GM12878 (cell line): ENCODE measurements at regions not wholly inside any gene's neighbourhood (a gene's known extent, or its start where the extent isn't known, plus 50 kb on each side); places are given as distances from the start of the nearest gene placed in this dataset.

ENCODE experiments used
- ATAC-seq: fragments of 200-7000 bp; cut with Tn5 transposase; 3 replicates; pipeline ENCODE4 v1.9.1; 2020; ENCODE audit warnings: mild to moderate bottlenecking, moderate library complexity
- BruUV-seq: library from RNA; stranded (reverse); fragments of 400-500 nt; replicated peaks from 2 replicates; lab custom pipeline; 2021; lab: Mats Ljungman, UMichigan
- CTCF ChIA-PET: fragments of 300-600 bp; sonication (Branson Sonifier 250); formaldehyde crosslinking; extraction: SDS; loops from one replicate; lab custom pipeline; 2021; ENCODE audit warnings: inconsistent platforms; lab: Yijun Ruan, JAX
- POLR2A ChIA-PET: fragments of 350-600 bp; formaldehyde crosslinking; extraction: SDS; loops from one replicate; lab custom pipeline; 2021; ENCODE audit warnings: inconsistent platforms; lab: Charles Lee
- RAD21 ChIA-PET: fragments of 300-600 bp; sonication (Branson Sonifier 250); formaldehyde crosslinking; loops from one replicate; lab custom pipeline; 2023; ENCODE audit warnings: antibody characterized with exemption; ENCODE audit not compliant: unreplicated experiment; lab: Charles Lee
- SMC1A ChIA-PET: fragments of 300-600 bp; sonication (Branson Sonifier 250); formaldehyde crosslinking; loops from one replicate; lab custom pipeline; 2023; ENCODE audit not compliant: unreplicated experiment, uncharacterized antibody; lab: Charles Lee
- DNase-seq: peaks from one replicate; pipeline ENCODE4 v3.0.0-alpha.2; 2011; ENCODE audit warnings: low read depth, low spot score
- FAIRE-seq: peaks from 3 replicates; lab custom pipeline; 2011; peaks lifted over from hg19 to GRCh38; lab: Jason Lieb, UNC
- H2AFZ ChIP-seq: 2 replicates; pipeline ENCODE4 v1.6.0; 2011; ENCODE audit warnings: low read depth, low read length, control low read depth; ENCODE audit not compliant: control insufficient read depth
- H3K27ac ChIP-seq: 2 replicates; pipeline ENCODE4 v1.5.1; 2011; ENCODE audit warnings: control low read depth; ENCODE audit not compliant: control insufficient read depth, insufficient read depth
- H3K27me3 ChIP-seq, 2 experiments: replicated peaks in 1 of 2; 2 replicates each; pipeline versions ENCODE4 v1.6.0 to v1.6.1; 2011; ENCODE audit warnings: low read length in 1 of 2; ENCODE audit not compliant: control insufficient read depth in 2 of 2, insufficient read depth in 2 of 2
- H3K36me3 ChIP-seq, 2 experiments: 2 replicates each; pipeline ENCODE4 v1.5.1; 2011; ENCODE audit warnings: low read length in 1 of 2; ENCODE audit not compliant: control insufficient read depth in 2 of 2, insufficient read depth in 2 of 2
- H3K4me1 ChIP-seq: 2 replicates; pipeline ENCODE4 v1.6.1; 2011; ENCODE audit warnings: mild to moderate bottlenecking, low read length, moderate library complexity, mixed read lengths; ENCODE audit not compliant: control insufficient read depth, insufficient read depth
- H3K4me2 ChIP-seq: 2 replicates; pipeline ENCODE4 v1.6.0; 2011; ENCODE audit warnings: control low read depth; ENCODE audit not compliant: control insufficient read depth, insufficient read depth
- H3K4me3 ChIP-seq: fragments of 200-600 bp; sonication (generic); 2 replicates; pipeline ENCODE4 v1.5.1; 2016
- H3K79me2 ChIP-seq: 2 replicates; pipeline ENCODE4 v1.6.0; 2011; ENCODE audit warnings: low read length; ENCODE audit not compliant: control insufficient read depth, insufficient read depth
- H3K9ac ChIP-seq: 2 replicates; pipeline ENCODE4 v1.8.0; 2011; ENCODE audit warnings: low read length, control low read depth, mixed read lengths; ENCODE audit not compliant: control insufficient read depth, insufficient read depth
- H3K9me3 ChIP-seq: replicated peaks from 3 replicates; pipeline ENCODE4 v1.5.1; 2011; ENCODE audit warnings: mild to moderate bottlenecking, low read length; ENCODE audit not compliant: control insufficient read depth, insufficient read depth
- H4K20me1 ChIP-seq: 2 replicates; pipeline ENCODE4 v1.6.0; 2011; ENCODE audit not compliant: control insufficient read depth, insufficient read depth
- BACH1 ChIP-seq: fragments of 450-650 bp; IDR thresholded peaks from 2 replicates; pipeline ENCODE4 v1.6.1; 2017; ENCODE audit warnings: mild to moderate bottlenecking, borderline replicate concordance
- EP300 ChIP-seq, 2 experiments: fragments of 150-350 bp in 1 of 2; IDR thresholded peaks; 2 replicates each; pipeline ENCODE4 v1.6.1; 2011 to 2012; ENCODE audit warnings: low read depth in 2 of 2, low read length in 2 of 2, borderline replicate concordance in 1 of 2, improper control_type of control experiment in 1 of 2, inconsistent platforms in 1 of 2; ENCODE audit not compliant: control insufficient read depth in 1 of 2
- HDAC2 ChIP-seq: fragments of 200-600 bp; sonication (generic); IDR thresholded peaks from 2 replicates; pipeline ENCODE4 v1.6.1; 2017
- SUZ12 ChIP-seq: fragments of 200-600 bp; sonication (generic); IDR thresholded peaks from one replicate; pipeline ENCODE4 v1.6.1; 2018; ENCODE audit warnings: antibody characterized with exemption, mild to moderate bottlenecking; ENCODE audit not compliant: unreplicated experiment
- ZNF217 ChIP-seq: fragments of 450-650 bp; IDR thresholded peaks from 2 replicates; pipeline ENCODE4 v1.6.1; 2017; ENCODE audit warnings: antibody characterized with exemption, mild to moderate bottlenecking
- ZNF24 ChIP-seq: fragments of 450-650 bp; IDR thresholded peaks from 2 replicates; pipeline ENCODE4 v1.6.1; 2017; ENCODE audit warnings: antibody characterized with exemption, mild to moderate bottlenecking
- ZNF384 ChIP-seq: IDR thresholded peaks from 2 replicates; pipeline ENCODE4 v1.6.1; 2012; ENCODE audit warnings: low read depth, mild to moderate bottlenecking, low read length, improper control_type of control experiment, borderline replicate concordance
- WGBS: methylation state at CpG from one replicate; pipeline ENCODE4 v1.1.6; 2016; ENCODE audit warnings: low lambda C conversion rate; ENCODE audit not compliant: insufficient replicate concordance, insufficient coverage; ENCODE audit errors: missing lambda C conversion rate; 5-methylcytosine and 5-hydroxymethylcytosine counted together
- in situ Hi-C: fragments of 300-500 bp; cut with MboI; formaldehyde crosslinking; loops from 9 replicates; pipeline ENCODE4 v1.14.3; 2018; ENCODE audit warnings: mixed read lengths
- intact Hi-C: fragments of 100-400 bp; cut with micrococcal nuclease; formaldehyde crosslinking; loops from one replicate; pipeline ENCODE4 v1.14.2; 2022; ENCODE audit not compliant: unreplicated experiment
- TF ChIP-seq, protein P1 (sequence below): IDR thresholded peaks from 2 replicates; pipeline ENCODE4 v1.6.1; 2012; ENCODE audit warnings: mild to moderate bottlenecking, low read depth, low read length
- TF ChIP-seq, protein P2 (sequence below): IDR thresholded peaks from 2 replicates; pipeline ENCODE4 v1.6.1; 2012; ENCODE audit warnings: low read depth, low read length, improper control_type of control experiment
- TF ChIP-seq, protein P3 (sequence below): fragments of 450-650 bp; formaldehyde crosslinking; IDR thresholded peaks from 2 replicates; pipeline ENCODE4 v1.5.0; 2022; ENCODE audit warnings: mild to moderate bottlenecking, missing genetic modification characterization
- TF ChIP-seq, protein P4 (sequence below): fragments of 450-650 bp; IDR thresholded peaks from 2 replicates; pipeline ENCODE4 v1.6.1; 2018; ENCODE audit warnings: borderline replicate concordance, mild to moderate bottlenecking; ENCODE audit not compliant: partially characterized antibody

DNA sequence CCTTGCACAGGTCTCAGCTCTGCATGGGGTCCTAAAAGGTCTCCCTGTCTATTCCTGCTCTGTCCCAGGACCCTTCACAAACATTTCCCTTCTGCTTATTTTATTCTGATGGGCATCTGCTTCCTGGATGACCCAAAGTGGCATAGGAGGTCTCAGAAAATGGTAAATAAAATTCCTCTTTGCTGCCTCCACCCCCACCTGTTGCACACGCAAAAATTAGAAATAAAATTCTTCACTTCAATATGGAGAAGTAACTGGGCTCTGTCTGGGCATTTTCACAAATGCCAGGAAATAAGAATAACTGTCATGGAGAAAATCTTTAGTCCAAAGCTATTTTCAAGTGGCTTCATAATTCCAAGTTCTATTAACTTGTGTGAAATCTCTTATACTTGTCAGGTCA is 106.6 kb upstream of the MAP1B start:
- Histone ChIP-seq H3K27ac (no peak overlapping the region), H3K4me1 (no peaks in the 10 kb centered on the region), H3K4me2 (no peak overlapping the region), H3K9me3 (no peaks in the 10 kb centered on the region), H3K9ac (no peak overlapping the region), H3K27me3 (no peaks in the 10 kb centered on the region), H2AFZ (no peak overlapping the region), H3K4me3 (no peak overlapping the region), H3K36me3 (no peaks in the 10 kb centered on the region), H3K79me2 (no peaks in the 10 kb centered on the region), H4K20me1 (no peaks in the 10 kb centered on the region)
- ChIA-PET CTCF (interaction anchor here (1.8 kb wide), 1 partner anchor 18 kb away, joined by 4 read pairs; no protein-coding TSS in a partner anchor), POLR2A (no interaction called here), SMC1A (interaction anchor here (0.6 kb wide), 1 partner anchor 464 kb away, joined by 3 read pairs; no protein-coding TSS in a partner anchor), RAD21 (no interaction called here)
- 0% methylated on average over 1 of the region's 1 CpG for WGBS
- in situ Hi-C loops: no loop called here
- FAIRE-seq (no peak), ATAC-seq (no peak), DNase-seq (no peak)
- no TSS peak for BruUV-seq
- intact Hi-C loops: no loop called here
- TF ChIP-seq, protein P1, sequence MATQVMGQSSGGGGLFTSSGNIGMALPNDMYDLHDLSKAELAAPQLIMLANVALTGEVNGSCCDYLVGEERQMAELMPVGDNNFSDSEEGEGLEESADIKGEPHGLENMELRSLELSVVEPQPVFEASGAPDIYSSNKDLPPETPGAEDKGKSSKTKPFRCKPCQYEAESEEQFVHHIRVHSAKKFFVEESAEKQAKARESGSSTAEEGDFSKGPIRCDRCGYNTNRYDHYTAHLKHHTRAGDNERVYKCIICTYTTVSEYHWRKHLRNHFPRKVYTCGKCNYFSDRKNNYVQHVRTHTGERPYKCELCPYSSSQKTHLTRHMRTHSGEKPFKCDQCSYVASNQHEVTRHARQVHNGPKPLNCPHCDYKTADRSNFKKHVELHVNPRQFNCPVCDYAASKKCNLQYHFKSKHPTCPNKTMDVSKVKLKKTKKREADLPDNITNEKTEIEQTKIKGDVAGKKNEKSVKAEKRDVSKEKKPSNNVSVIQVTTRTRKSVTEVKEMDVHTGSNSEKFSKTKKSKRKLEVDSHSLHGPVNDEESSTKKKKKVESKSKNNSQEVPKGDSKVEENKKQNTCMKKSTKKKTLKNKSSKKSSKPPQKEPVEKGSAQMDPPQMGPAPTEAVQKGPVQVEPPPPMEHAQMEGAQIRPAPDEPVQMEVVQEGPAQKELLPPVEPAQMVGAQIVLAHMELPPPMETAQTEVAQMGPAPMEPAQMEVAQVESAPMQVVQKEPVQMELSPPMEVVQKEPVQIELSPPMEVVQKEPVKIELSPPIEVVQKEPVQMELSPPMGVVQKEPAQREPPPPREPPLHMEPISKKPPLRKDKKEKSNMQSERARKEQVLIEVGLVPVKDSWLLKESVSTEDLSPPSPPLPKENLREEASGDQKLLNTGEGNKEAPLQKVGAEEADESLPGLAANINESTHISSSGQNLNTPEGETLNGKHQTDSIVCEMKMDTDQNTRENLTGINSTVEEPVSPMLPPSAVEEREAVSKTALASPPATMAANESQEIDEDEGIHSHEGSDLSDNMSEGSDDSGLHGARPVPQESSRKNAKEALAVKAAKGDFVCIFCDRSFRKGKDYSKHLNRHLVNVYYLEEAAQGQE: no peak
- TF ChIP-seq EP300 (IDR thresholded peaks at IDR 0.05; ENCODE audit: borderline replicate concordance in 1 of 2, control insufficient read depth in 1 of 2, low read depth in 2 of 2, low read length in 2 of 2) (no peak), SUZ12 (no peak), HDAC2 (no peak), ZNF384 (no peak), BACH1 (no peak), ZNF217 (no peak), ZNF24 (no peak)
- TF ChIP-seq, protein P2, sequence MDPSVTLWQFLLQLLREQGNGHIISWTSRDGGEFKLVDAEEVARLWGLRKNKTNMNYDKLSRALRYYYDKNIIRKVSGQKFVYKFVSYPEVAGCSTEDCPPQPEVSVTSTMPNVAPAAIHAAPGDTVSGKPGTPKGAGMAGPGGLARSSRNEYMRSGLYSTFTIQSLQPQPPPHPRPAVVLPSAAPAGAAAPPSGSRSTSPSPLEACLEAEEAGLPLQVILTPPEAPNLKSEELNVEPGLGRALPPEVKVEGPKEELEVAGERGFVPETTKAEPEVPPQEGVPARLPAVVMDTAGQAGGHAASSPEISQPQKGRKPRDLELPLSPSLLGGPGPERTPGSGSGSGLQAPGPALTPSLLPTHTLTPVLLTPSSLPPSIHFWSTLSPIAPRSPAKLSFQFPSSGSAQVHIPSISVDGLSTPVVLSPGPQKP: no peak
- TF ChIP-seq, protein P3, sequence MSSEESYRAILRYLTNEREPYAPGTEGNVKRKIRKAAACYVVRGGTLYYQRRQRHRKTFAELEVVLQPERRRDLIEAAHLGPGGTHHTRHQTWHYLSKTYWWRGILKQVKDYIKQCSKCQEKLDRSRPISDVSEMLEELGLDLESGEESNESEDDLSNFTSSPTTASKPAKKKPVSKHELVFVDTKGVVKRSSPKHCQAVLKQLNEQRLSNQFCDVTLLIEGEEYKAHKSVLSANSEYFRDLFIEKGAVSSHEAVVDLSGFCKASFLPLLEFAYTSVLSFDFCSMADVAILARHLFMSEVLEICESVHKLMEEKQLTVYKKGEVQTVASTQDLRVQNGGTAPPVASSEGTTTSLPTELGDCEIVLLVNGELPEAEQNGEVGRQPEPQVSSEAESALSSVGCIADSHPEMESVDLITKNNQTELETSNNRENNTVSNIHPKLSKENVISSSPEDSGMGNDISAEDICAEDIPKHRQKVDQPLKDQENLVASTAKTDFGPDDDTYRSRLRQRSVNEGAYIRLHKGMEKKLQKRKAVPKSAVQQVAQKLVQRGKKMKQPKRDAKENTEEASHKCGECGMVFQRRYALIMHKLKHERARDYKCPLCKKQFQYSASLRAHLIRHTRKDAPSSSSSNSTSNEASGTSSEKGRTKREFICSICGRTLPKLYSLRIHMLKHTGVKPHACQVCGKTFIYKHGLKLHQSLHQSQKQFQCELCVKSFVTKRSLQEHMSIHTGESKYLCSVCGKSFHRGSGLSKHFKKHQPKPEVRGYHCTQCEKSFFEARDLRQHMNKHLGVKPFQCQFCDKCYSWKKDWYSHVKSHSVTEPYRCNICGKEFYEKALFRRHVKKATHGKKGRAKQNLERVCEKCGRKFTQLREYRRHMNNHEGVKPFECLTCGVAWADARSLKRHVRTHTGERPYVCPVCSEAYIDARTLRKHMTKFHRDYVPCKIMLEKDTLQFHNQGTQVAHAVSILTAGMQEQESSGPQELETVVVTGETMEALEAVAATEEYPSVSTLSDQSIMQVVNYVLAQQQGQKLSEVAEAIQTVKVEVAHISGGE (CRISPR knock-in tag): no peak
- TF ChIP-seq, protein P4, sequence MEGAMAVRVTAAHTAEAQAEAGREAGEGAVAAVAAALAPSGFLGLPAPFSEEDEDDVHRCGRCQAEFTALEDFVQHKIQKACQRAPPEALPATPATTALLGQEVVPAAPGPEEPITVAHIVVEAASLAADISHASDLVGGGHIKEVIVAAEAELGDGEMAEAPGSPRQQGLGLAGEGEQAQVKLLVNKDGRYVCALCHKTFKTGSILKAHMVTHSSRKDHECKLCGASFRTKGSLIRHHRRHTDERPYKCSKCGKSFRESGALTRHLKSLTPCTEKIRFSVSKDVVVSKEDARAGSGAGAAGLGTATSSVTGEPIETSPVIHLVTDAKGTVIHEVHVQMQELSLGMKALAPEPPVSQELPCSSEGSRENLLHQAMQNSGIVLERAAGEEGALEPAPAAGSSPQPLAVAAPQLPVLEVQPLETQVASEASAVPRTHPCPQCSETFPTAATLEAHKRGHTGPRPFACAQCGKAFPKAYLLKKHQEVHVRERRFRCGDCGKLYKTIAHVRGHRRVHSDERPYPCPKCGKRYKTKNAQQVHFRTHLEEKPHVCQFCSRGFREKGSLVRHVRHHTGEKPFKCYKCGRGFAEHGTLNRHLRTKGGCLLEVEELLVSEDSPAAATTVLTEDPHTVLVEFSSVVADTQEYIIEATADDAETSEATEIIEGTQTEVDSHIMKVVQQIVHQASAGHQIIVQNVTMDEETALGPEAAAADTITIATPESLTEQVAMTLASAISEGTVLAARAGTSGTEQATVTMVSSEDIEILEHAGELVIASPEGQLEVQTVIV: no peak
